ENCODE measurements at regions not wholly inside any gene's neighbourhood (a gene's known extent, or its start where the extent isn't known, plus 50 kb on each side); places are given as distances from the start of the nearest gene placed in this dataset.
"Not testable (repeated sequence)": the region's sequence is repeated elsewhere in the genome, so short reads cannot be mapped to it uniquely, and the experiment has no call there.

GRCh38 chr4:103305355-103305754, 107.2 kb upstream of the CENPE start:
- DNase-seq, result no peak

- no peak for DNase-seq
Observed at GRCh38 chr4:103303011-103303410, 104.9 kb upstream of the CENPE start.

GRCh38 chr4:103292959-103293358, 94.8 kb upstream of the CENPE start:
- no peak for DNase-seq

GRCh38 chr4:103292373-103292772, 94.2 kb upstream of the CENPE start:
- no peak for DNase-seq

- DNase-seq, result no peak
Observed at GRCh38 chr4:103289186-103289585, 91.0 kb upstream of the CENPE start.

GRCh38 chr4:103272174-103272573, 74.0 kb upstream of the CENPE start:
- DNase-seq, result no peak

- DNase-seq, result no peak
Observed at GRCh38 chr4:103268746-103269145, 70.6 kb upstream of the CENPE start.

- DNase-seq, result no peak
Observed at GRCh38 chr4:103264905-103265304, 66.8 kb upstream of the CENPE start.

GRCh38 chr4:103256068-103256467, 57.9 kb upstream of the CENPE start:
- not testable (repeated sequence) for DNase-seq
